ENCODE measurements at regions not wholly inside any gene's neighbourhood (a gene's known extent, or its start where the extent isn't known, plus 50 kb on each side); places are given as distances from the start of the nearest gene placed in this dataset.

GRCh38 chr11:12602421-12602820 lies 71.8 kb upstream of the TEAD1 start:
- ATAC-seq (ENCODE audit: insufficient read depth, low FRiP score) (no peak), DNase-seq (no peak)
- Histone ChIP-seq H3K4me1 (ENCODE audit: control insufficient read depth in 5 of 5, insufficient read depth in 5 of 5, low read length in 5 of 5) (peaks cover 0 to 11% (median 2%) of the 10 kb centered on the region in 5 donors), H3K27me3 (ENCODE audit: control insufficient read depth in 3 of 3, insufficient read depth in 3 of 3, low read length in 2 of 3) (no peaks in the 10 kb centered on the region), H3K36me3 (ENCODE audit: control insufficient read depth in 4 of 4, insufficient read depth in 4 of 4, low read length in 4 of 4) (no peaks in the 10 kb centered on the region), H3K4me3 (no peak overlapping the region), H3K9ac (ENCODE audit: insufficient read depth in 1 of 2, low read length in 2 of 2) (no peak overlapping the region), H3K27ac (ENCODE audit: low read depth in 1 of 2, low read length in 1 of 2) (no peak overlapping the region), H3K9me3 (ENCODE audit: control insufficient read depth in 4 of 4, insufficient read depth in 3 of 4, low read length in 3 of 4) (no peaks in the 10 kb centered on the region)
- no peak for TF ChIP-seq CTCF (IDR thresholded peaks at IDR 0.05; ENCODE audit: control extremely low read depth, extremely low read depth)
- WGBS, 2 donors, result 69 to 80% methylated on average over 4 of the region's 4 CpGs

DNA sequence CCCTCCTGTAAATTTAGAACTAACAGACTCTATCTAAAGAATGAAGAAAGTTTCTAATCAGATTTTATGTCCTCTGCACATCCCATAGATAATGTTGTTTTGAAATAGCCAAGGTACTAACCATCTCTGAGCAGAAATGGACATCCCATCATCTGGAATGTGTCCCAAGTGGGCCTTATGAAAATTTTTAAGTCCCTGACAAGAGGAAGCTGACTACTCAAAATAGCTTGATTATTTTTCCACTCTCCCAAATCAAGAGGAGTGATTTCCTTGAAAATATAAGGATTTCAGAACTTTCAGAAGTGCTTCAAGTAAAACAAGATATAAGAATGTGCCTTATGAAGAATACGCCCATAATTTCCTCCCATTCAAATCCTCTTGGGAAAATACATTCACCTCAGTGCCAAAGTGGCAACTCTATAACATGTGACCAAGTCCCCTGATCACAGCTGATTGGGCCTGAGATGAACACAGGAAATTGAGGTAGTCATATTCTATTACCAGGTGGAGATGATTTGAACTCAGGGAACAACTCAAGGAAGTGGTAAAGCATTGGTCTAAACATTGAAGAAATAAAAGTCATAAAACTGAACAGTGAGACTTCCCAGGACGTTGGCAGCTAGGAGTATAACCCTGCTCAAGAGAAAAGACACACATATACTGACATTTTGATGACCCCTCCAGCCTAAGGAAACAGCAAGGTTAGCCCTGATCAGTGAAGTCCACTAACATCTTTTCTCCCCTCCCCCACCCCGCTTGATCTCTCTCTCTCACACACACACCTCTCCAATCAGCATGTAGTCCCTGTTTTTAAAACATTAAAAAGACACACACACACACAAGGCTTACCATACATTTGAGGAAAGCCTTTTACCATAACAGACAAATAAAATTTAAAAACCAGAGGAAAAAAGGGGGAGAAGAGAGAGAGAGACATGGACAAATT lies 70.8 kb upstream of the TEAD1 start:
- no peaks in the 10 kb centered on the region for H3K27me3 ChIP-seq (ENCODE audit: control insufficient read depth in 3 of 3, insufficient read depth in 3 of 3, low read length in 2 of 3)
- WGBS, 2 donors, result 77 to 79% methylated on average over 3 of the region's 3 CpGs
- H3K9me3 ChIP-seq (ENCODE audit: control insufficient read depth in 4 of 4, insufficient read depth in 3 of 4, low read length in 3 of 4), result no peaks in the 10 kb centered on the region
- TF ChIP-seq CTCF (IDR thresholded peaks at IDR 0.05; ENCODE audit: control extremely low read depth, extremely low read depth), result no peak
- no peak overlapping the region for H3K9ac ChIP-seq (ENCODE audit: insufficient read depth in 1 of 2, low read length in 2 of 2)
- no peak for DNase-seq
- H3K27ac ChIP-seq (ENCODE audit: low read depth in 1 of 2, low read length in 1 of 2), result no peak overlapping the region
- ATAC-seq (ENCODE audit: insufficient read depth, low FRiP score), result no peak
- no peak overlapping the region for H3K4me3 ChIP-seq
- H3K4me1 ChIP-seq (ENCODE audit: control insufficient read depth in 5 of 5, insufficient read depth in 5 of 5, low read length in 5 of 5), result peaks cover 0 to 9% (median 2%) of the 10 kb centered on the region in 5 donors
- H3K36me3 ChIP-seq (ENCODE audit: control insufficient read depth in 4 of 4, insufficient read depth in 4 of 4, low read length in 4 of 4), result no peaks in the 10 kb centered on the region

- Histone ChIP-seq H3K9me3 (ENCODE audit: control insufficient read depth in 4 of 4, insufficient read depth in 3 of 4, low read length in 3 of 4) (no peaks in the 10 kb centered on the region), H3K4me3 (no peak overlapping the region), H3K9ac (ENCODE audit: insufficient read depth in 1 of 2, low read length in 2 of 2) (no peak overlapping the region), H3K36me3 (ENCODE audit: control insufficient read depth in 4 of 4, insufficient read depth in 4 of 4, low read length in 4 of 4) (no peaks in the 10 kb centered on the region), H3K4me1 (ENCODE audit: control insufficient read depth in 5 of 5, insufficient read depth in 5 of 5, low read length in 5 of 5) (peaks cover 0 to 7% (median 0%) of the 10 kb centered on the region in 5 donors), H3K27me3 (ENCODE audit: control insufficient read depth in 3 of 3, insufficient read depth in 3 of 3, low read length in 2 of 3) (no peaks in the 10 kb centered on the region), H3K27ac (ENCODE audit: low read depth in 1 of 2, low read length in 1 of 2) (no peak overlapping the region)
- 88 to 91% methylated on average over 1 of the region's 1 CpG for WGBS, 2 donors
- ATAC-seq (ENCODE audit: insufficient read depth, low FRiP score) (no peak), DNase-seq (no peak)
- TF ChIP-seq CTCF (IDR thresholded peaks at IDR 0.05; ENCODE audit: control extremely low read depth, extremely low read depth), result no peak
Measured at GRCh38 chr11:12604557-12605153, 69.6 kb upstream of the TEAD1 start.

Measured in lung (tissue), 11 donors.